Activated CD4-positive, CD25-positive, alpha-beta regulatory T cell (primary cell): ENCODE measurements at regions not wholly inside any gene's neighbourhood (a gene's known extent, or its start where the extent isn't known, plus 50 kb on each side); places are given as distances from the start of the nearest gene placed in this dataset.
"Not testable (repeated sequence)": the region's sequence is repeated elsewhere in the genome, so short reads cannot be mapped to it uniquely, and the experiment has no call there.

ENCODE experiments used
- DNase-seq, 4 experiments: peaks; one replicate each; lab custom pipeline; 2025; lab: John Stamatoyannopoulos, UW

- no peak for DNase-seq
These were observed 369.2 kb upstream of the KLF6 start for GRCh38 chr10:4154191-4154715.

GRCh38 chr10:4151466-4151865, 366.5 kb upstream of the KLF6 start:
- DNase-seq = no peak

GRCh38 chr10:4150676-4151075, 365.7 kb upstream of the KLF6 start:
- no peak for DNase-seq

DNA sequence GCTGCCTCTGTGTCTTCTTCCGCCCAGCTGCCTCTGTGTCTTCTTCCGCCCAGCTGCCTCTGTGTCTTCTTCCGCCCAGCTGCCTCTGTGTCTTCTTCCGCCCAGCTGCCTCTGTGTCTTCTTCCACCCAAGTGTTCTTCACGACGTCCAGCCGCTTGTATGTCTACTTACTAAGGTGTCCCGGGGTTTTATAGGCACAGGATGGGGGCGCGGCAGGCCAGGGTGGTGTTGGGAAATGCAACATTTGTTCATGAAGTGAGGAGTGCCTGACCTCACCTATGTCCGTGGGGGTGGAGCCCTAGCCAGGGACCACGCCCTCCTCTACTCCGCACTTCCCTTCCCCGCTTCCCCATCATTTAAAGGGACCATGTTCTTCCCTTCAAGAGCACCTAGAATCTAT, 364.5 kb upstream of the KLF6 start:
- DNase-seq = not testable (repeated sequence)

- no peak for DNase-seq
These were observed 362.2 kb upstream of the KLF6 start for GRCh38 chr10:4147245-4147644.

DNA sequence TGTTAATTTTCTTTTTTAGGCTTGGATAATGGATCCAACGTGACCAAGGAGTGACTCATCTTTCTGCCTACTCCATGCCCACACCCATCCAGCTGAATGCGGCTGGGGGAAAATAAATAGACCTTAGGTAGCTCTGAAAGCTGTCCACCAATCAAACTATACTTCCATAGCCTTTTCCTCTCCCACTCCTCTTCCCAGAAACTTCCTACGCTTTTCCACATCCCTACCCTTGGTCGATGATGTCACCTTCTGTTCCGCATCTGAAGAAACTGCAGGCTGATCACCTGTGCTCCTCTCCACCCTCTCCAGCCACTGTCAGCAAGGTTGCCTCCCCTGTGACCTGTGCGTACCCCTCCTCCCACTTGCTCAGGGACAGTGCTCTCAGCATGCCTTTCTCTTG, 359.8 kb upstream of the KLF6 start:
- no peak for DNase-seq

- DNase-seq = no peak
These were observed 356.5 kb upstream of the KLF6 start for GRCh38 chr10:4141471-4141870.

- DNase-seq = no peak
These were observed 353.2 kb upstream of the KLF6 start for GRCh38 chr10:4138146-4138721.

DNA sequence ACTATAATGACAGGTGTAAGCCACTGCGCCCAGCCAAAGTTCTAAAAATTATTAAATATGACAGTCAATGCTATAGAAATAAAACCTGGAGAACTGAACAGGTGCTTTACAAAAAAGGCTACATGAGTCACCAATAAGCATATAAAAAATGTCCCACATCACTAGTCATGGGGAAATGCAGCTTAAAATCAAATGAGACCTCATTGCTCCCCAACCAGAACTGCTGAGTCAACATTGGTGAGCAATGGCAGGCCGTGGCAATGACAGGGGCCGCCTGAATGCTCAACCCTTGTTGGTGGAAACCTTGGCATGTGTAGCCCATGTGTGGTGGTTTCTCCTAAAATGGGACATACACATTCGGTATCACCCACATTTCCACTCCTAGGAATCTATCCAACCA, 352.3 kb upstream of the KLF6 start:
- no peak for DNase-seq

DNA sequence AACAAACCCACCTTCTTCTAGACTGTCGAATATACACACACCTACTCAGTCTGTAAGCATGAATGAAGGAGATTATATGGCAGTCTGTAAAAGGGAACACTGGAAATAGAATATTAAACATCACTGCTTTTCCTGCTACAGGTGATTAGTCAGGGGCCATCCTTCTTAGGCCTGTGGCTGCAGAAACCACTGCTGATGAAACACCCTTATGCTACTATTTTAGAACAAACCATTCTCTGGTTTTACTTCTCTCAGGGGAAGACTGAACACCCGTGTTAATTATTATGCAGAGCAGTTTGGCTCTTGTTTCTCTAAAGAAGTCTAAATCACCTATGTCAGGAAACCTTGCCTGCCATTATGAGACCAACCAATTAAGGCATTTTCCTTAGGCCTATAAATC, 351.1 kb upstream of the KLF6 start:
- DNase-seq = no peak

- DNase-seq = no peak
These were observed 347.2 kb upstream of the KLF6 start for GRCh38 chr10:4132216-4132556.

DNA sequence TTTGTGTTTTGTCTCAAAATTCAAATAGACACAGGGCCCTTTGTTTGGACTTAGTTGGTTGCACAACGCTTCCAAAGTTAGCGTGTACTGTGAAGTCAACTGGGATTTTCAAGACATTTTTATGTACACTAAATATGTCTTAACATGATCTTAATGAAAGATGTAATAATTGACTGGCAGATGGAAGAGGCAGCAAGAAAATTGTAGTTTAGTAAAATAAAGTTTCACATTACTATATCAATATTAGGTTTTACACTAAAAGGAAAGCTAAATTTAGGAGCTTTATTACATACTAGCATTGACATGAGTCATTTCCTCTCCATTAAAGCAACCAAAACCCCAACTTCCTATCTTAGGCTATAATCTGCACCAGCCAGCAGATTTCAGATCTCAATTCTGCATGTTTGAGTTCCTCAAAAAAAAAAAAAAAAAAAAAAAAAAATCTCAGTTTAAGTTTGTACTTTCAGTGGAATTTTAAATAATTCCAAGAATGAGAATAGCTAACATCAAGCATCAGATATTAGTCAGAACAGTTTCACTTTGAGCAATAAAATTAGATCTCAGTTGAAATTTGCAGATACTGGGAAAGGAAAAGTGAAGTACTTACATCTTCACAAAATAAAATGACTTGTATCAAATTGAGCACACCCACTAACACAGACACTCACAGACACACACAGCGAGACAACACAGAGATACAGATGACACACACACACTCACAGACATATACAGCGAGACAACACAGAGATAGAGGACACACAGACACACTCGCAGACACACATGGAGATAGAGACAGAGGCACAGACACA, 346.6 kb upstream of the KLF6 start:
- no peak for DNase-seq

GRCh38 chr10:4130685-4131084, 345.7 kb upstream of the KLF6 start:
- DNase-seq = no peak

DNA sequence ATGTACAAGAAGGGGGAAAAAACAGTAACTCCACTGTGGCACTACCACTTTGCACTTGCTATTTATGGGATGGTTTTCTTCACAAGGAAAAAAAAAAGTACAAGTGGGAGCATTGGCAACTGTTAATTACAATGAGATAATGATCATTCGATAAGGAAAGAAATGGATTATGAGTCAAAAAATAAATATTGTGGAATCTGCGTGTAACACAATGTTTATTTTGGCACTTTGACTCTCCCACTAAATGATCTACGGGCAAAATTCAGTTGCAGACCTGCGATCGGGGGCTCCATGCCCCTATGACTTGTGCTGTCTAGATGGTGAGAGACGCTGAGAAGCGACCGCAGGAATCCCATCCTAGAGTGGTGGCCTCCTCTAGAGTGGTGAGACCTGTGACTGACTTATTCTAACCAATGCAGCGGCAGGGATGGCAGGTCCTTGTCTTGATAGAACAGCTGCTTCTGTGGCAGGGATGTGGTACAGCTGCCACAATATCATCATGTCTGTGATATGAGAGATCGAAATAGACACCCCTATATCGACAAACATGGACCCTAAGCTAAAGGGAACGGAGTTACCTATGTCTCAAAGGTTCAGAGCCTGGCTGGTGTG, 345.0 kb upstream of the KLF6 start:
- DNase-seq = no peak

DNA sequence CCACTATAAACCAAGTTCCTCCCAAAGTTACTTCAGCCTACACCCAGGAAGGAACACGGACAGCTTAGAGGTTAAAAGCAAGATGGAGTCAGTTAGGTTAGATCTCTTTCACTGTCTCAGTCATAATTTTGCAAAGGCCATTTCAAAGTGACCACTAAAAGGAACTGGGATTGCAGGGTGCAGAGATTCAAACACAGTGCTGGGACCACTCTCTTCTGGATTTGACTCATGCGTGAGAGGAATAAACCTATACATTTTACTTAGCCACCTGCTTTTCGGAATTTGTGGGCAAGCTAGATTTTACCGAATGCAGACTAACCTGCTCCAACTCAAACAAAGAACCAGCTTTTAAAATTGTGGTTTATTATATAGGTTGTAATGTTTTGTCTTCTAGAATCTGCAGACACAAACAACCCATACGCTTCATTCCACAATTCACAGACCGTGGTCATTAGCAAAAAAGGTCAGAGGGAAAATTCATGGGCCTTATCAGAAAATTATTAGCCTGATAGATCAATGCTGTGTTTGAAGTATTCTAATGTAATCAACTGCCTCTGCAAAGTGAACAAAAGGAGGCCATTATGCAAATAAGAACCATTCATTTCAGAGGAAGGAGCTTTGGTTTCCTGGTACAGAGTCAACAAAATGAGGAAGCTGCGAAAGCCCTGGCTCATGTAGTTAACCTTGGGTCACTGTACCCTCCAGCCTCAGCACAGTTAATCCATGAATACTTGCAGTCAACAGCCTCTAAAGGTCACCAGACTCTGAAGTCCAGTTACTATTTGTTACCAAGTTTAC, 342.7 kb upstream of the KLF6 start:
- DNase-seq = no peak

- no peak for DNase-seq
These were observed 340.8 kb upstream of the KLF6 start for GRCh38 chr10:4125776-4126175.

DNA sequence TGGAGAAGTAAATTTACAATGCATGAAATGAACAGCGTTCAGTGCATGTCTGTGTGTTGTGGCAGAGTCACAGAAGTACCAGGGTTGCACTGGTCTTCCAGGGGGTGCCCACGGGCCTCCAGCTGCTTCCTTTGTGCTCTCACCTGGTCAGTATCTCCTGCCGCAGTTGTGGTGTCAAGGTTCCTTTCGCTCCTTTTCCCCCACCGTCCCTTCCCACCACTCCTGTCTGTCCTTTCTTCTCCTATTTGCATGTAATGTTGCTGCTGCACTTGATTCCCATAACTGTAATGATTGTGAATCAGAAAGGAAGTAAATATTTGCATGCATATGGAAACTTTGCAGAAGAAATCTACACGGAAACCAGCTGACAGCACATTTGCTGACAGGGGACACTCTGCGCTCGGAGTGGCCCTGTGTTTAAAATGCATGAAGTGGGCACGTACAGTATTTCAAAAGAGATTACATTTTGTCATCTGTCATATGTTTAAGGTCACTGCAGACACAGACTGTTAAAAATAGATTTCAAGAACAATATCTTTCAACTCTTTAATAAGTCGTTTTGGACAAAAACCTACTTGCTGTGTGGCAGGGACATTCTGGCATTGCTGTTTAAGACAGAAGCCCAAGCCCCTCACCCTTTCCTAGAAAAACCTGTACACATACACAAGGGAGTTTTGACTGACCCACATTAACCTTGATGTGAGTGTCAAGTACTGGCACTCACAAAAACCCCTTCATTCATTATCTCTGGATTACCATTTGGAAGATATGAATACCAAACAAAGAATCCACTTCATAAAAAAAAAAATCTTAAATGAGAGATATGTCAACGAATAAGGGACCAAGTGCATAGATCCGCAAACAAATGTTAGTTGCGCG, 336.7 kb upstream of the KLF6 start:
- DNase-seq = no peak

DNA sequence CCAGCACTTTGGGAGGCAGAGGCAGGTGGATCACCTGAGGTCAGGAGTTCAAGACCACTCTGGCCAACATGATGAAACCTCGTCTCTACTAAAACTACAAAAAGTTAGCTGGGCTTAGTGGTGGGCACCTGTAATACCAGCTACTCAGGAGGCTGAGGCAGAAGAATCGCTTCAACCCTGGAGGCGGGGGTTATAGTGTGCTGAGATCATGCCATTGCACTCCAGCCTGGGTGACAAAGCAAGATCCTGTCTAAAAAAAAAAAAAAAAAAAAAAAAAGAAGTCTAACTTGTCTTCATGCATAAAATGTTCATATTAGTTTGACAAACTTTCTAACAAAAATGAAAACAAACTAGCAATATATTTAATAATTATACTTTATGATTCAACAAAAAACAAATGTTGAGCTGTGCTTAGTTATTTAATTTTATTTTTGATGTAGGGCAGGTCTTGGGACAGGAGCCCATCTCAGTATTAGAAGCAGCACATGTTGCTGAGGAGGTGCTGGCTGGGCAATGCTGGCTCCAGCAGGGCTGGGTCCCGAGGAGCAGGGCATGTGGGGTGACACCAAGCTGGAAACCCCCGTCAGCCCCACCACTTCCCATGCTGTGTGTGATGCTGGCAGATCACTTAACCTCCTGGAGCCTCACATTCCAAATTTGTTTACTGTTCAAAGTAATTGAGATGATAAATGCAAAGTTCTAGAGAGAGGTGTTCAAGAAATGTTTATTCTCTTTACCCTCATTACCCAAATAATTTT, 335.3 kb upstream of the KLF6 start:
- DNase-seq = no peak

GRCh38 chr10:4119107-4119506, 334.1 kb upstream of the KLF6 start:
- DNase-seq = no peak

DNA sequence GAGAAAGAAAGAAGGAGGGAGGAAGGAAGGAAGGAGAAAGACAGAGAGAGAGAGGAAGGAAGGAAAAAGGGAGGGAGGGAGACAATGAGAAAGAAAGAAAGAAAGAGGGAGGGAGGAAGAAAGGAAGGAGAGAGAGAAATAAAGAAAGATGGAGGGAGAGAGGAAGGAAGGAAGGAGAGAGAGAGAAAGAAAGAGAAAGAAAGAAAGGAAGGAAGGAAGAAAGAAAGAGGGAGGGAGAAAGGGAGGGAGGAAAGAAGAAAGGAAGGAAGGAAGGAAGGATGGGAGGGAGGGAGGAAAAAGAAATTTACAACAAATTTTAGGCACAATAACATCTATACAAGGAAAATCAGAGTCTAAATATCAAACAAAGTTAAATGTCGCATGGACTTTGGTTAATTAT, 332.6 kb upstream of the KLF6 start:
- DNase-seq = no peak

DNA sequence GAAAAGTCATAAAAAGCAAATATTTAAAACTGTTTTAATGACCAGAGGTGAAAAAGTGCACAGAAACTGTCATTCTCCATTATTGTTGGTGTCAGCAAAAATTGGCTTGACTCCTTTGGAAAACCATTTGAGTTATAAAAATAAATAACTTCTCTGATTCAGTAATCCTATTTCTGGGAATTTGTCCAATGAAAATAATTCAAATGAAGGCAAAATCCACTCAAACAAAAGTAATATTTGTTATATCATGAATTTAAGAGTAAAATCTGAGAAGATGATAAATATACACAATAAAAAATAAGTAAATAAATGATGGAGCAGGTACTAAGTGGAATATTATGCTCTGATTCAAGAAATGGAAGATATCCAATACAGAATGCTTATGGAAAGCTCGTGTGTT, 326.6 kb upstream of the KLF6 start:
- DNase-seq = no peak
